WI38 (cell line): ENCODE measurements at regions not wholly inside any gene's neighbourhood (a gene's known extent, or its start where the extent isn't known, plus 50 kb on each side); places are given as distances from the start of the nearest gene placed in this dataset.

Experiments
- H3K4me3 ChIP-seq: 2 replicates; pipeline ENCODE4 v1.5.1; 2011; ENCODE audit warnings: low read depth, mild to moderate bottlenecking, control low read depth, low read length
- TF ChIP-seq, protein P1 (sequence below): IDR thresholded peaks from 2 replicates; pipeline ENCODE4 v1.5.1; 2012; ENCODE audit warnings: low read depth, mild to moderate bottlenecking, control low read depth, low read length

GRCh38 chr4:187108845-187109244 lies 385.2 kb upstream of the FAT1 start:
- H3K4me3 ChIP-seq = no peak overlapping the region
- TF ChIP-seq, protein P1, sequence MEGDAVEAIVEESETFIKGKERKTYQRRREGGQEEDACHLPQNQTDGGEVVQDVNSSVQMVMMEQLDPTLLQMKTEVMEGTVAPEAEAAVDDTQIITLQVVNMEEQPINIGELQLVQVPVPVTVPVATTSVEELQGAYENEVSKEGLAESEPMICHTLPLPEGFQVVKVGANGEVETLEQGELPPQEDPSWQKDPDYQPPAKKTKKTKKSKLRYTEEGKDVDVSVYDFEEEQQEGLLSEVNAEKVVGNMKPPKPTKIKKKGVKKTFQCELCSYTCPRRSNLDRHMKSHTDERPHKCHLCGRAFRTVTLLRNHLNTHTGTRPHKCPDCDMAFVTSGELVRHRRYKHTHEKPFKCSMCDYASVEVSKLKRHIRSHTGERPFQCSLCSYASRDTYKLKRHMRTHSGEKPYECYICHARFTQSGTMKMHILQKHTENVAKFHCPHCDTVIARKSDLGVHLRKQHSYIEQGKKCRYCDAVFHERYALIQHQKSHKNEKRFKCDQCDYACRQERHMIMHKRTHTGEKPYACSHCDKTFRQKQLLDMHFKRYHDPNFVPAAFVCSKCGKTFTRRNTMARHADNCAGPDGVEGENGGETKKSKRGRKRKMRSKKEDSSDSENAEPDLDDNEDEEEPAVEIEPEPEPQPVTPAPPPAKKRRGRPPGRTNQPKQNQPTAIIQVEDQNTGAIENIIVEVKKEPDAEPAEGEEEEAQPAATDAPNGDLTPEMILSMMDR = no peak

- TF ChIP-seq, protein P1 = no peak
- H3K4me3 ChIP-seq = no peak overlapping the region
Observed at GRCh38 chr4:187109636-187110035, 386.0 kb upstream of the FAT1 start.

- TF ChIP-seq, protein P1 = no peak
- H3K4me3 ChIP-seq = no peak overlapping the region
Observed at GRCh38 chr4:187118166-187118565, 394.5 kb upstream of the FAT1 start.

- no peak overlapping the region for H3K4me3 ChIP-seq
- TF ChIP-seq, protein P1 = no peak
Observed at GRCh38 chr4:187118602-187119120, 395.0 kb upstream of the FAT1 start.

GRCh38 chr4:187124331-187124730 lies 400.7 kb upstream of the FAT1 start:
- TF ChIP-seq, protein P1 = no peak
- H3K4me3 ChIP-seq = no peak overlapping the region

DNA sequence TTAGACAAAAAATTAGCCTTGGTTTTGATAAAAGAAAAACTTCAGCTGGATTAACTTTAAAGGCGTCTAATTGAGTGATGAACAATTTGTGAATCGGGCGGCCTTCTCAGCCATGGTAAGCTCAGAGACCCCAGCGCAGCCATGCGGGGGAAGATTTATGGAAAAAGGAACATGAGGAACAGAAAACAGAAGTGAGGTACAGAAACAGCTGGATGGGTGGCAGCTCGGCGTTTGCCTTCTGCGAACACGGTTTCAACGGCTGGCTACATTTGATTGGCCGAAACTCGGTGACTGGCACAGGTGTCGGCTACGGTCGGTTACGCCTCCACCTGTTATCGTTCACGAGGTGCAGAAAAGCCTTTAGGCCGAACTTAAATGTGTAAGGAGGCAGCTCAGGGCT lies 401.4 kb upstream of the FAT1 start:
- TF ChIP-seq, protein P1 = no peak
- H3K4me3 ChIP-seq = no peak overlapping the region

- TF ChIP-seq, protein P1 = no peak
- no peak overlapping the region for H3K4me3 ChIP-seq
Observed at GRCh38 chr4:187127456-187127855, 403.8 kb upstream of the FAT1 start.
